Gastroesophageal sphincter (tissue), 3 donors: ENCODE measurements at regions not wholly inside any gene's neighbourhood (a gene's known extent, or its start where the extent isn't known, plus 50 kb on each side); places are given as distances from the start of the nearest gene placed in this dataset.

Experiments
- CTCF ChIP-seq, 4 experiments: fragments of 200-600 bp in 2 of 4; fragments of 450-650 bp in 2 of 4; sonication (generic) in 1 of 4; IDR thresholded peaks; one replicate each; pipeline ENCODE4 v1.5.1; 2017 to 2019; ENCODE audit warnings: antibody characterized with exemption in 4 of 4, mild to moderate bottlenecking in 2 of 4, moderate library complexity in 2 of 4
- POLR2A ChIP-seq, 2 donors: fragments of 450-650 bp; IDR thresholded peaks; one replicate each; pipeline ENCODE4 v1.6.1; 2017; ENCODE audit warnings: antibody characterized with exemption in 2 of 2, mild to moderate bottlenecking in 2 of 2, moderate library complexity in 1 of 2
- POLR2AphosphoS5 ChIP-seq: sonication (generic); formaldehyde crosslinking; IDR thresholded peaks from one replicate; pipeline ENCODE4 v1.6.1; 2017; ENCODE audit warnings: antibody characterized with exemption

DNA sequence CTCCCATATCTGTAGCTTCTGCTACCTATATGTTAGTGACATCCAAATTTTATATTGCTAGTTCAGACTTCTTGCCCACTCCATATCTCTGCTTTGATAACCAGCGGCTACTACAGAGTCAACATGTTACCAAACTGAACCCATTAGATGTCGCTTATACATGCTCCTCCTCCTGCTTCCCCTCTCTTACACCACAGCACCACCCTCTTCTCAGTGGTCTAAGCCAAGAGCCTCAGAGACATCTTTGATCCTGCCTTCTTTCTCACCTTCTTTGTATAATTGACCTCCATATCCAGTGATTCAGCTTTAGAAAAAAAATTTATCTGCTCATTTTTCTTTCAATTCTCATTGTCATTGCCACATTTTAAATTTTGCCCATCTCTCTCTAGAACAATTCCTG is 408.2 kb upstream of the TLE4 start:
- no peak for TF ChIP-seq CTCF (IDR thresholded peaks at IDR 0.05)
- TF ChIP-seq POLR2AphosphoS5: no peak
- TF ChIP-seq POLR2A (IDR thresholded peaks at IDR 0.05): no peak
